PFSK-1 (cell line): ENCODE measurements at regions not wholly inside any gene's neighbourhood (a gene's known extent, or its start where the extent isn't known, plus 50 kb on each side); places are given as distances from the start of the nearest gene placed in this dataset.

Experiments used
- FOXP2 ChIP-seq: optimal IDR thresholded peaks from 2 replicates; pipeline ENCODE3; 2011; ENCODE audit warnings: borderline replicate concordance, control low read depth, inconsistent platforms; ENCODE audit not compliant: insufficient read depth; ENCODE audit errors: extremely low read length, extremely low read depth
- POLR2AphosphoS5 ChIP-seq: IDR thresholded peaks from 2 replicates; pipeline ENCODE4 v1.6.1; 2012; ENCODE audit warnings: low read depth, mild to moderate bottlenecking, control low read depth, low read length, moderate library complexity
- SIN3A ChIP-seq: IDR thresholded peaks from 2 replicates; pipeline ENCODE4 v1.6.1; 2012; ENCODE audit warnings: mild to moderate bottlenecking, low read length, moderate library complexity, borderline replicate concordance; ENCODE audit not compliant: insufficient read depth
- TAF1 ChIP-seq: IDR thresholded peaks from 2 replicates; pipeline ENCODE4 v1.6.1; 2012; ENCODE audit warnings: low read length, control low read depth, borderline replicate concordance; ENCODE audit not compliant: insufficient read depth
- TF ChIP-seq, protein P1 (sequence below), 2 experiments: IDR thresholded peaks; 2 replicates each; pipeline versions ENCODE4 v1.6.1 to v1.8.0; 2011 to 2012; ENCODE audit warnings: low read depth in 2 of 2, low read length in 2 of 2, control low read depth in 1 of 2, inconsistent platforms in 1 of 2, mild to moderate bottlenecking in 1 of 2, moderate library complexity in 1 of 2; ENCODE audit not compliant: insufficient read depth in 1 of 2

DNA sequence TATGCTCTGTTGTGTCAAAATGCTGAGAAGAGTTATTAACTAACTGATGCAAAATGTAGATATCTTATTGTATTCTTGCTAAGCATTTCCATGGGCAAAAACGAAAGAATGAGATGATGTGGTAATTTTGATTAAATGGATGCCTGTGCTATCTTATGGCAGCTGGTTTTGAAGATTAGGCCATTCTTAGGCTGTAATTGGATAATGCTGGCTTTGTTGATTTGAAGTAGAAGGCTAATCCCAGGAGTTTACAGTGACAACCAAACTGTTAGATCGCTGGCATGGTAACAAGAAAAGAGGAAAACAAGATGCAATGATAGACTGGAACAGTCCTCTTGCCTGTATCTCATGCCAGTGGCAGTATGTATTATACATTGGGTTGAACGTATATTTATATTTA lies 74.1 kb upstream of the WDR44 start:
- TF ChIP-seq POLR2AphosphoS5, result no peak
- TF ChIP-seq, protein P1, sequence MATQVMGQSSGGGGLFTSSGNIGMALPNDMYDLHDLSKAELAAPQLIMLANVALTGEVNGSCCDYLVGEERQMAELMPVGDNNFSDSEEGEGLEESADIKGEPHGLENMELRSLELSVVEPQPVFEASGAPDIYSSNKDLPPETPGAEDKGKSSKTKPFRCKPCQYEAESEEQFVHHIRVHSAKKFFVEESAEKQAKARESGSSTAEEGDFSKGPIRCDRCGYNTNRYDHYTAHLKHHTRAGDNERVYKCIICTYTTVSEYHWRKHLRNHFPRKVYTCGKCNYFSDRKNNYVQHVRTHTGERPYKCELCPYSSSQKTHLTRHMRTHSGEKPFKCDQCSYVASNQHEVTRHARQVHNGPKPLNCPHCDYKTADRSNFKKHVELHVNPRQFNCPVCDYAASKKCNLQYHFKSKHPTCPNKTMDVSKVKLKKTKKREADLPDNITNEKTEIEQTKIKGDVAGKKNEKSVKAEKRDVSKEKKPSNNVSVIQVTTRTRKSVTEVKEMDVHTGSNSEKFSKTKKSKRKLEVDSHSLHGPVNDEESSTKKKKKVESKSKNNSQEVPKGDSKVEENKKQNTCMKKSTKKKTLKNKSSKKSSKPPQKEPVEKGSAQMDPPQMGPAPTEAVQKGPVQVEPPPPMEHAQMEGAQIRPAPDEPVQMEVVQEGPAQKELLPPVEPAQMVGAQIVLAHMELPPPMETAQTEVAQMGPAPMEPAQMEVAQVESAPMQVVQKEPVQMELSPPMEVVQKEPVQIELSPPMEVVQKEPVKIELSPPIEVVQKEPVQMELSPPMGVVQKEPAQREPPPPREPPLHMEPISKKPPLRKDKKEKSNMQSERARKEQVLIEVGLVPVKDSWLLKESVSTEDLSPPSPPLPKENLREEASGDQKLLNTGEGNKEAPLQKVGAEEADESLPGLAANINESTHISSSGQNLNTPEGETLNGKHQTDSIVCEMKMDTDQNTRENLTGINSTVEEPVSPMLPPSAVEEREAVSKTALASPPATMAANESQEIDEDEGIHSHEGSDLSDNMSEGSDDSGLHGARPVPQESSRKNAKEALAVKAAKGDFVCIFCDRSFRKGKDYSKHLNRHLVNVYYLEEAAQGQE (IDR thresholded peaks at IDR 0.05; ENCODE audit: insufficient read depth in 1 of 2, low read depth in 2 of 2, low read length in 2 of 2), result no peak
- TF ChIP-seq TAF1, result no peak
- TF ChIP-seq FOXP2, result no peak
- TF ChIP-seq SIN3A, result no peak
